GM21825 (cell line): ENCODE measurements at regions not wholly inside any gene's neighbourhood (a gene's known extent, or its start where the extent isn't known, plus 50 kb on each side); places are given as distances from the start of the nearest gene placed in this dataset.

Experiments used
- ATAC-seq: cut with Tn5 transposase; IDR thresholded peaks from one replicate; pipeline ENCODE4 v1.9.1; 2021; ENCODE audit warnings: mild to moderate bottlenecking, moderate library complexity; ENCODE audit not compliant: unreplicated experiment

DNA sequence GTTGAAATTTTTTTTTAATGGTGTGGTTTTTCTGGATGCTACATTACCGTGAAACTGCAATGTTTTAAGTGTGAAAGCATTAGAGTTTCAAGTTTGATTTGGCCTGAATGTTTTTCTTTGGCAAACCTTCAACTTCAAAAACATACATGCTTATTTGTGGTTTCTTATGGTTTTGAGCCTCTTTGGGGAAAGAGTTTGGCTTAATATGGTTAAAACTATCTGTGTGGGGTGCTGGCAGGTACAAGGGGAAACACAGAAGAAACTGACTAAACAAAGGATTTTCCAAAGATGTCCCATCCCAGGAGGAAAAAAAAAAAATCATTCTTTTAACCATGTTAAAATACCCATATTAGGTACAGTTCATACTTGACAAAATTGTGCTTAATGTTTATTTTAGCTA lies 121.1 kb downstream of the HGF start:
- no peak for ATAC-seq

- no peak for ATAC-seq
Observed at GRCh38 chr7:81645435-81645834, 124.4 kb downstream of the HGF start.

GRCh38 chr7:81641873-81642272 lies 128.0 kb downstream of the HGF start:
- no peak for ATAC-seq

GRCh38 chr7:81638198-81638597 lies 131.6 kb downstream of the HGF start:
- no peak for ATAC-seq

- ATAC-seq: no peak
Observed at GRCh38 chr7:81637534-81637933, 132.3 kb downstream of the HGF start.

GRCh38 chr7:81632418-81632817 lies 137.4 kb downstream of the HGF start:
- ATAC-seq: no peak

- no peak for ATAC-seq
Observed at GRCh38 chr7:81630600-81630999, 139.2 kb downstream of the HGF start.

DNA sequence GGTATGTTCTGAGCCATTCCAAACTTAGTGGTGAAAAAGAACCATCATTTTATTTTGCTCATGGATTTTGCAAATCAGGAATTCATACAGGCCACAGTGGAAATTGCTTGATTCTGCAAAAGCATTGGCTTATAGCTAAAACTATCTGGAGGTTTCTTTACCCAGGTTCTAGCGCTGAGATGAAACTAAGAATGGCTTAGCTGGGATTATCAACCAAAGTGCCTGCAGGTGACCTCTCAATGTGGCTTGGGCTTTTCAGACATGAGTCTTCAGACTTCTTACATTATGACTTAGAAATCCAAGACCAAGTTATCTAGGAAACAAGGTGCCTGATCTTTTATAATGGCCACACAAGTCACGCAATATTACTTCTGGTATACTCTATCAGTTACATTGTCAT lies 140.1 kb downstream of the HGF start:
- no peak for ATAC-seq

- no peak for ATAC-seq
Observed at GRCh38 chr7:81628951-81629350, 140.9 kb downstream of the HGF start.

DNA sequence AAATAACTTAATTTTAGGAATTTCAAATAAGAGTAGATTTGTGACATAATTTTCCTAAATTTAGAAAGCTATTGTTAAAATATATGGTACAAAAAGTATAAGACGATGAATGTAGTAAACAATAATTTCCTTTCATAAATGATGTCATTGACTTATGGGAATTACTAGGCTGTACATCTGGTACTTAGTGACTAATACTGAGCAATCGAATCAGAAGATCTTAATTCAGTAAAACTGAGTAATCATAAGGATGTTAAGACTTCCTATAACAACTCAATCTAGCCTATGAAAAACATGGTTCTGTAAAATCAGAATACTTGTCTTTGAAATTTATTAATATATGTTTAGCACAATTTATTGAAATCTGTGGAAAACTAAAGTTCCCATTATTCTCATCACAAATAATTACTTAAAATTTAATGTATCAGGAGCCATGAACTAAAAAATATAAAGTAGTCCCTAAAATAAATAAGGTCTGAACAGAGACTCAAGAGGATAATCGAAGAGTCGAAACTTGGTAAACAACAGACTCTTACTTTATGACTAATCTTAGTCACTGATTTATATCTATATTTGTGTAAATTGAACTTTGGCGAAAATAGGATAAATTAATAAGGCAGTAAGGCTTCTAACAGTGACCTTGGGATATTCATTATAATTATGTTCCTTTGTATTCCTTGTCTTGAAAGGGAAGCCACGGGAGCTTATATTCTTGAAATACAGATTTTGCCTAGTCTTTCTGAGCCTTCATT lies 142.1 kb downstream of the HGF start:
- no peak for ATAC-seq

GRCh38 chr7:81626008-81626407 lies 143.8 kb downstream of the HGF start:
- ATAC-seq: no peak

- no peak for ATAC-seq
Observed at GRCh38 chr7:81624650-81625631, 144.9 kb downstream of the HGF start.

DNA sequence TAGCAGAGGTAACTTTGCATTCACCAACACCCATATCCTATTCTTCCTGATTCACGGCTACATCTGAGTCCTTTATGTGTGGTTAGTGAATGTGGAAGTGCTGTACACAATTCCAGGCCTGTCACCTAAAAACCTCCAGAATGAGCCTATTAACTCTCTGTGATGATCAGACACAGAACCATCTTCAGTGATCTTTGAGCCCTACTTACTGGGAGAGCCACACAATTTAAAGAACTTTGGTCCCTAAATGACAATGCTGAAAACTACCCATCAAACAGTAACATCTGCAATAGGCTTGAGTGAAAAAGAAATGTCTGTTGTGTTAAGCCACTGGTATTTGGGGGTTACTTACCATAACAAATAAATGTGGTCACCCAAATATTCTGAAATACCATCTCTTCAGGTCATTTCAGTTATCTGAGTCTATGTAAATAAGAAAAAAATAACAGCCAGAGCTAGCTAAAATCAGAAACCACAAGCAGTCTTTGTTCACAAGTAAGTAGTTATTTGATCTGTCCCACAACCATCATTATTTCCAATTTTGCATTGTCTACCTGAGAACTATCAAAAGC lies 145.7 kb downstream of the HGF start:
- no peak for ATAC-seq

GRCh38 chr7:81623251-81623855 lies 146.5 kb downstream of the HGF start:
- ATAC-seq: no peak

DNA sequence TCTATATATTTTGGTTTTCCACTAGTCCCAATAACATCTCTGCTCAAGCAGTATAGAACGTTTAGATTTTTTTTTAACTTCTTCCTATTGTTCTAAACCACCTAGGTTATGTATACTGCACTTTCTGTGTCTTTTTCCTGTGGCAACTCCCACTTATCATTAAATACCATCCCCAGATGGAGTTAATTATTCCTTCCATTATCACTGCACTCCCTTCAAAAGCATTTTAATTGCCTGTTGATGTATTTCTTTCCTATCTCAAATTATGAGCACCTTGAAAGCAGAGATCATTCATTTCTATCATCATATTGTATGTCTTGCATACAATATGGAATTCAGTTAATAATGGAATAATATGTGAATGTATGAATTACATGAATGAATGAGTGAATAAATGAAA lies 148.0 kb downstream of the HGF start:
- ATAC-seq: no peak

GRCh38 chr7:81618396-81619014 lies 151.3 kb downstream of the HGF start:
- no peak for ATAC-seq

DNA sequence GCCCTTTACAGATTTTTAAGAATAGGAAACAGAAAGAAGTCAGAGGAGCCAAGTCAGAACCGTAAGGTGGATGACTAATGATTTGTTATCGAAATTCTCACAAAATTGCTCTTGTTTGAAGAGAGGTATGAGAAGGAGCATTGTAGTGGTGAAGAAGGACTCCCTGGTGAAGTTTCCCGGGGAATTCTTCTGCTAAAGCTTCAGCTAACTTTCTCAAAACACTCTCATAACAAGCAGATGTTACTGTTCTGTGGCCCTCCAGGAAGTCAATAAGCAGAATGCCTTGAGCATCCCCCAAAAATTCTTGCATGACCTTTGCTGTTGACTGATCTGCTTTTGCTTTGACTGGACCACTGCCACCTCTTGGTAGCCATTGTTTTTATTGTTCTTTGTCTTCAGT lies 152.9 kb downstream of the HGF start:
- ATAC-seq: no peak

DNA sequence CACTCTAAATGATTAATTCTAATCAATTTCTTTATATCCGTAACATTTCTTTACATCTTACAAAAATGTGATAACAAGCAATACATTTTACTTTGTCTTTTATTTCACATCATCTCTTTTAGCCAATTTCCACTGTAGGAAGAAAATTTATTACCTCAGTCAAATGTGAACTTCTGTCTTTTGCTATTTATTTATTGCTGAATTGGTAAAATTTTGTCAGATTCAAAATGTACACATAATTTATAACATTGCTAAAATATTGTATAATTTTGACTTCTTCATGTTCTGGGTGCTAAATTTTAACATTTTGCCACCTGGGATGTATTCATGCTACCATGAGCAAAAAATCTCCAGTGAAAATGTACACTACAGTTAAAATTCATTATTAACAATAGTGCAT lies 158.0 kb downstream of the HGF start:
- ATAC-seq: no peak

- ATAC-seq: no peak
Observed at GRCh38 chr7:81611040-81611439, 158.8 kb downstream of the HGF start.

GRCh38 chr7:81608748-81609382 lies 161.0 kb downstream of the HGF start:
- ATAC-seq: no peak
